GM12864 (cell line): ENCODE measurements at regions not wholly inside any gene's neighbourhood (a gene's known extent, or its start where the extent isn't known, plus 50 kb on each side); places are given as distances from the start of the nearest gene placed in this dataset.

ENCODE experiments used
- DNase-seq: peaks from one replicate; pipeline ENCODE4 v3.0.0-alpha.2; 2011; ENCODE audit warnings: low read depth
- H3K4me3 ChIP-seq: 2 replicates; pipeline ENCODE4 v1.5.1; 2011; ENCODE audit warnings: mild to moderate bottlenecking, low read depth, low read length, control low read depth
- CTCF ChIP-seq: IDR thresholded peaks from 2 replicates; pipeline ENCODE4 v1.5.1; 2011; ENCODE audit warnings: low read depth, mild to moderate bottlenecking, moderate library complexity, low read length, control low read depth, inconsistent platforms; ENCODE audit errors: missing control alignments

DNA sequence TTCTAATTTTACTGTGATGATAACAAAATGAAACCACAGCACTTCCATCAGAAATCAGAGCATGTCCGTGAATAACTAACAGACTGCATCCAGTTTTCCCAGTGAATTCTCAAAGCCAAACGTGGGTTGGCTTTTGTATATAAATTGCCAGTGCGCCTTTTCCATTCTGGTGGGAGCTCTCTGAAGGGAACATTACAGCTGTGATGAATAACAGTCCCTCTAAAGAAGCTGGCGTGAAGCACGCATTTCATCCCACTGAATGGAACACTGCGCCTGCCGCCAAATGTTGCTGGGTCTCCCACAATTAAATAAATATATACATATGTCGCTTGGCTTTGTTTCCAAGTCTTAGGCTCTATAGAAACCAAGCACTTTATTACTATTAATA, 113.0 kb upstream of the PFN2 start:
- TF ChIP-seq CTCF = no peak
- no peak for DNase-seq
- no peak overlapping the region for H3K4me3 ChIP-seq

GRCh38 chr3:150082898-150083654, 112.4 kb upstream of the PFN2 start:
- no peak for TF ChIP-seq CTCF
- no peak overlapping the region for H3K4me3 ChIP-seq
- DNase-seq = no peak

GRCh38 chr3:150081084-150081483, 110.4 kb upstream of the PFN2 start:
- TF ChIP-seq CTCF = no peak
- DNase-seq = no peak
- no peak overlapping the region for H3K4me3 ChIP-seq

DNA sequence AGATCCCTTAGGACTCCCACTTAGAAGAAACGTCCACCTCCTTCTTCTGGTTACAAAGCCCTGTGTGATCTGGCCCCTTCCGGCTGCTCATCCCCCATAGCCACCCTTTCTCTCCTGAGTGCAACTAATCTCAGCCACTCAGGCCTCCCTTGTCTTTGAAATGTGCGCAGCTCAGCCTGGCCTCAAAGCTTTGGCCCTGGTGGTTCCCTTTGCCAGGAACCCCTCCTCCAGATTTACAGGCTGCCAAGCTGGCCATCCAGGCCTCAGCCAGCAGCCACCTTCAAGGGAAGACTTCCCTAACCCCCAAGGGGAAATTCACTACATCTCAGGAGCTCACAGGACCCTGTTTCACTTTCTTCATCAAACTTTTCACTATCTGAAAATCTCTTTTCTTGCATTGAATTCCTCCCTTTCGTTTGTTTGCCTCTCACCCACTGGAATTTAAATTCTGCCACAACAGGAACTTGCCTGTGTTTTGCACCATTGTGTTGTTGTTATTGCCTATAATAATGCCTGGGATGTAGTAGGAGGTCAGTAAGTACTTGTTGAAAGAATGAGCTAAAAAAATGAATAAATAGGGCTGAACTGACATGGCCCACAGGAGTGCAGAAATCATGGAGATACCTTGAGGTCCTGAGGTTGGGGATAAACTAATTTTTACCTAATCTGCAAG, 109.5 kb upstream of the PFN2 start:
- no peak for DNase-seq
- no peak overlapping the region for H3K4me3 ChIP-seq
- TF ChIP-seq CTCF = no peak

- DNase-seq = no peak
- no peak overlapping the region for H3K4me3 ChIP-seq
Measured at GRCh38 chr3:150079029-150079739, 108.5 kb upstream of the PFN2 start.

GRCh38 chr3:150077581-150078247, 107.0 kb upstream of the PFN2 start:
- no peak for TF ChIP-seq CTCF
- DNase-seq = no peak
- H3K4me3 ChIP-seq = no peak overlapping the region

More at GRCh38 chr3:150079029-150079739, 108.5 kb upstream of the PFN2 start:
- TF ChIP-seq CTCF = no peak
